Neural crest cell (in vitro differentiated cells): ENCODE measurements at regions not wholly inside any gene's neighbourhood (a gene's known extent, or its start where the extent isn't known, plus 50 kb on each side); places are given as distances from the start of the nearest gene placed in this dataset.
"Not testable (repeated sequence)": the region's sequence is repeated elsewhere in the genome, so short reads cannot be mapped to it uniquely, and the experiment has no call there.

Experiments
- DNase-seq: peaks from one replicate; pipeline ENCODE4 v3.0.0; 2021; ENCODE audit warnings: low read depth, mixed read lengths, low spot score
- H3K27ac Mint-ChIP-seq: one replicate; pipeline ENCODE4 v1.8.0; 2021; ENCODE audit warnings: mild to moderate bottlenecking, mixed read lengths; ENCODE audit not compliant: unreplicated experiment
- H3K27me3 Mint-ChIP-seq: 2 replicates; pipeline ENCODE4 v1.8.0; 2021; ENCODE audit warnings: low read depth, mild to moderate bottlenecking, mixed read lengths
- H3K36me3 Mint-ChIP-seq: 2 replicates; pipeline ENCODE4 v1.8.0; 2021; ENCODE audit warnings: low read depth, mild to moderate bottlenecking, mixed read lengths
- H3K4me1 Mint-ChIP-seq: 2 replicates; pipeline ENCODE4 v1.8.0; 2021; ENCODE audit warnings: mixed read lengths
- H3K4me3 Mint-ChIP-seq: one replicate; pipeline ENCODE4 v1.8.0; 2021; ENCODE audit warnings: mild to moderate bottlenecking, mixed read lengths
- H3K9me3 Mint-ChIP-seq: 2 replicates; pipeline ENCODE4 v1.8.0; 2021; ENCODE audit warnings: mixed read lengths
- CTCF ChIP-seq: fragments of 200-600 bp; sonication (generic); conservative IDR thresholded peaks from 2 replicates; pipeline ENCODE4 v1.5.0; 2021; ENCODE audit warnings: antibody characterized with exemption, mild to moderate bottlenecking

DNA sequence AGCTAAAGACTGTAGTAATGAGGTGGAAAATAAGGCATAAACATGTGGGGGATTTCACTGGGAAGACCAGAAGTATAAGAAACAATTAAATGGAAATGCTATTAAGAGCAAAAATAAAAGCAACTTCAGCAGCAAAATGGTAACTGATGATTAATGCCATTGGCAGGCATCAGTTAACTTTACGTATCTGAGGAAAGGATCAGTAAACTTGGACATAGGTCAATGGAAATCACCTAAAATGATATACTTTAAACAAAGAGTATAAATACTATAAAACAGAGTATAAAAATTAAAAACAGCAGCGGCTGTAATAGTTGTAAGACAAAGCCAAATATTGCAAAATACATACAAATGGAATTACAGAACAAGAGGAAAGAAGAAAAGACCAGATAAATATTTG lies 992.1 kb downstream of the DNAH5 start:
- TF ChIP-seq CTCF = no peak
- H3K4me1 Mint-ChIP-seq = no peaks in the 10 kb centered on the region
- no peaks in the 10 kb centered on the region for H3K27me3 Mint-ChIP-seq
- H3K4me3 Mint-ChIP-seq = no peak overlapping the region
- no peak for DNase-seq
- no peaks in the 10 kb centered on the region for H3K9me3 Mint-ChIP-seq
- H3K36me3 Mint-ChIP-seq = no peaks in the 10 kb centered on the region
- H3K27ac Mint-ChIP-seq = no peak overlapping the region

DNA sequence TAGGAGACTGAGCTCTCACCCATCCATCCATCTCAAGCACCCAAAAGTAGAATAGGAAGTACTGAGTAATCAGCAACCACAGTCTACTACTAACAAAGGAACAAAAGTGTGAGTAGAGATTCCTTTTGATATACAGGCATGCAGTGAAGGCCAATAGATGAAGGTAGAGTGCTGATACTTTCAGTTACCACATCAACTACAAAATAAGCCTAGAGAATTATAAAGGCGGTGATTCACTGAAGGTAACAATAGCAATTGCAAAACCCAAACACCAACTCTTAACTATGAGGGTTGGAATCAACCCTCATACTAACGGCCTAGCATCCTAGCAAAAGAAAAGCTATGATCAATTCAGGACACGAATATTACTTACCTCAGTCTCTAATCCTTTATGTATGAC lies 992.6 kb downstream of the DNAH5 start:
- H3K4me3 Mint-ChIP-seq = no peak overlapping the region
- no peaks in the 10 kb centered on the region for H3K4me1 Mint-ChIP-seq
- no peak overlapping the region for H3K27ac Mint-ChIP-seq
- no peaks in the 10 kb centered on the region for H3K36me3 Mint-ChIP-seq
- no peaks in the 10 kb centered on the region for H3K9me3 Mint-ChIP-seq
- no peaks in the 10 kb centered on the region for H3K27me3 Mint-ChIP-seq
- DNase-seq = no peak
- TF ChIP-seq CTCF = no peak

DNA sequence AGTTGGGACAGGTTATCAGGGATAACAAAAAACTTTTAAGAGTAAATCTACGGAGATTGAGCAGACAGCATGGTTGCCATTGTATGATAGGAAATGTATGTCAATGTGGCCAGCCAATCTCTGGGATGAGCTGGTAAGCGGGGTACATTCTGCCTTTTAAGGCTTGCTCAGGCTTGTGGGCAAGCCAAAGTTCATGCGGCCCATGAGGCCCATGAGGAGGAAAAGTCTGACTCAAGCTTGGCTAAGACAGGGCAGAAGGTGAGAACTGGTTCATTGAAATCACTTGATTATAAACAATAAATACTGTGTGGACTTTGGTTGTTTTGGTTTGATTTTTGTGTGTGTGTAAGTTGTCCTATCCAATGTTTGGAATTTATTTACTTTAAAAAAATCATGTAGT lies 997.1 kb downstream of the DNAH5 start:
- Mint-ChIP-seq H3K27me3 (no peaks in the 10 kb centered on the region), H3K9me3 (no peaks in the 10 kb centered on the region), H3K4me1 (no peaks in the 10 kb centered on the region), H3K36me3 (no peaks in the 10 kb centered on the region), H3K4me3 (no peak overlapping the region), H3K27ac (no peak overlapping the region)
- no peak for TF ChIP-seq CTCF
- DNase-seq = no peak

DNA sequence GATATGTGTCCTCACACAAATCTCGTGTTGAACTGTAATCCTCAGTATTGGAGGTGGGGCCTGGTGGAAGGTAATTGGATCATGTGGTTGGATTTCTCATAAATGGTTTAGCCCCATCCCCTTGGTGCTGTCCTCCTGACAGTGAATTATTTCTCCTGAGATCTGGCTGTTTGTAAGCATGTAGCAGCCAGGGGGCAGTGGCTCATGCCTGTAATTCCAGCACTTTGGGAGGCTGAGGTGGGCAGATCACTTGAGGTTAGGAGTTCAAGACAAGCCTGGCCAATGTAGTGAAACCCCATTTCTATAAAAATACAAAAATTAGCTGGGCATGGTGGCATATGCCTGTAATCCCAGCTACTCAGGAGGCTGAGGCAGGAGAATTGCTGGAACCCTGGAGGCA lies 999.0 kb downstream of the DNAH5 start:
- H3K9me3 Mint-ChIP-seq, H3K27me3 Mint-ChIP-seq, H3K4me3 Mint-ChIP-seq, DNase-seq, H3K36me3 Mint-ChIP-seq, H3K4me1 Mint-ChIP-seq: not testable (repeated sequence)
- H3K27ac Mint-ChIP-seq = peak overlapping the region; percentile 20

DNA sequence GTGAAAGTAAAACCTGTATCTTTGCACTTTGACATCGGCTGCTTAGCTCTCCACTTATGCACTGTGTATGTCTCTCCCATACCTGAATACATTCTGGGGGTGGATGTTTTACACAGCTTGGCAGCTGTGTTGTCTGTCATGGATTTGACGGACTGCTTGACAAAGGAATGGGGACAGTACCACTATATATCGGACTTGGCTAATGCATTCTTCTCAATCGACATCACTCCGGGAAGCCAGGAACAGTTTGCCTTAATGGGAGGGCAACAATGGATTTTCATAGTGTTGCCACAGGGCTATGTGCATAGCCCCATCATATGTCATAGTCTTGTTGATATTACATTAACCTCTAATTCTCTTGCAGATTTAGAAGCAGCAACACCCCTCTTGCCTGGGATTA lies 1008.3 kb downstream of the DNAH5 start:
- H3K9me3 Mint-ChIP-seq = peaks cover 3% of the 10 kb centered on the region
- no peaks in the 10 kb centered on the region for H3K4me1 Mint-ChIP-seq
- H3K27ac Mint-ChIP-seq = no peak overlapping the region
- no peaks in the 10 kb centered on the region for H3K27me3 Mint-ChIP-seq
- H3K4me3 Mint-ChIP-seq = no peak overlapping the region
- H3K36me3 Mint-ChIP-seq = no peaks in the 10 kb centered on the region
- no peak for DNase-seq
- no peak for TF ChIP-seq CTCF

GRCh38 chr5:12934722-12935121 lies 1009.8 kb downstream of the DNAH5 start:
- H3K4me3 Mint-ChIP-seq = no peak overlapping the region

More at GRCh38 chr5:12934722-12935121, 1009.8 kb downstream of the DNAH5 start:
- H3K27me3 Mint-ChIP-seq = no peaks in the 10 kb centered on the region
- no peak for DNase-seq
- H3K9me3 Mint-ChIP-seq = peaks cover 3% of the 10 kb centered on the region
- no peaks in the 10 kb centered on the region for H3K4me1 Mint-ChIP-seq
- H3K27ac Mint-ChIP-seq = no peak overlapping the region
- no peaks in the 10 kb centered on the region for H3K36me3 Mint-ChIP-seq
- TF ChIP-seq CTCF = no peak
